Lower lobe of right lung (tissue), 2 donors: ENCODE measurements at regions not wholly inside any gene's neighbourhood (a gene's known extent, or its start where the extent isn't known, plus 50 kb on each side); places are given as distances from the start of the nearest gene placed in this dataset.

Source experiments
- ATAC-seq, 2 donors: fragments of 200-7000 bp; cut with Tn5 transposase; one replicate each; pipeline ENCODE4 v1.9.1; 2020 to 2022; ENCODE audit warnings: mild to moderate bottlenecking in 2 of 2, moderate library complexity in 2 of 2
- DNase-seq: peaks from one replicate; pipeline ENCODE4 v3.0.0-alpha.2; 2020
- H3K27ac ChIP-seq: fragments of 200-600 bp; one replicate; pipeline ENCODE4 v1.8.0; 2022
- H3K27me3 ChIP-seq: fragments of 200-600 bp; one replicate; pipeline ENCODE4 v1.8.0; 2022; ENCODE audit warnings: low read depth
- H3K36me3 ChIP-seq: fragments of 200-600 bp; one replicate; pipeline ENCODE4 v1.8.0; 2022; ENCODE audit warnings: mild to moderate bottlenecking
- H3K4me1 ChIP-seq: fragments of 200-600 bp; one replicate; pipeline ENCODE4 v1.8.0; 2022
- H3K4me3 ChIP-seq: fragments of 200-600 bp; one replicate; pipeline ENCODE4 v1.8.0; 2022; ENCODE audit warnings: mild to moderate bottlenecking
- H3K9me3 ChIP-seq: fragments of 200-600 bp; one replicate; pipeline ENCODE4 v1.8.0; 2022
- CTCF ChIP-seq: fragments of 200-600 bp; IDR thresholded peaks from one replicate; pipeline ENCODE4 v1.8.0; 2022; ENCODE audit warnings: antibody characterized with exemption, mild to moderate bottlenecking
- intact Hi-C: fragments of 100-400 bp; cut with DNase I; formaldehyde crosslinking; loops from one replicate; pipeline ENCODE4 v1.11.0; 2022
- donor health status: DM: no; HTN: yes; CAD: no; lungs with severe emphysema.

GRCh38 chr2:239666855-239667376 lies 266.1 kb upstream of the HDAC4 start:
- Histone ChIP-seq H3K27ac (no peak overlapping the region), H3K27me3 (peaks cover 2% of the 10 kb centered on the region), H3K4me1 (no peaks in the 10 kb centered on the region), H3K4me3 (no peak overlapping the region), H3K36me3 (no peaks in the 10 kb centered on the region), H3K9me3 (no peaks in the 10 kb centered on the region)
- no peak for ATAC-seq
- intact Hi-C loops = no loop called here
- no peak for DNase-seq
- no peak for TF ChIP-seq CTCF

GRCh38 chr2:239666053-239666854 lies 265.4 kb upstream of the HDAC4 start:
- ATAC-seq (no peak), DNase-seq (no peak)
- Histone ChIP-seq H3K4me1 (peaks cover 3% of the 10 kb centered on the region), H3K27me3 (peaks cover 9% of the 10 kb centered on the region), H3K9me3 (no peaks in the 10 kb centered on the region), H3K36me3 (no peaks in the 10 kb centered on the region), H3K4me3 (no peak overlapping the region), H3K27ac (no peak overlapping the region)
- TF ChIP-seq CTCF = no peak
- intact Hi-C loops = no loop called here

GRCh38 chr2:239664216-239664810 lies 263.5 kb upstream of the HDAC4 start:
- Histone ChIP-seq H3K27ac (no peak overlapping the region), H3K4me3 (no peak overlapping the region), H3K9me3 (no peaks in the 10 kb centered on the region), H3K4me1 (peaks cover 5% of the 10 kb centered on the region), H3K36me3 (no peaks in the 10 kb centered on the region), H3K27me3 (peaks cover 19% of the 10 kb centered on the region)
- DNase-seq = no peak
- TF ChIP-seq CTCF = no peak
- intact Hi-C loops = no loop called here
- ATAC-seq = no peak

GRCh38 chr2:239663364-239663924 lies 262.6 kb upstream of the HDAC4 start:
- peaks cover 19% of the 10 kb centered on the region for H3K27me3 ChIP-seq
- H3K27ac ChIP-seq = no peak overlapping the region
- ATAC-seq (no peak), DNase-seq (no peak)
- peaks cover 5% of the 10 kb centered on the region for H3K4me1 ChIP-seq
- H3K36me3 ChIP-seq = no peaks in the 10 kb centered on the region
- intact Hi-C loops = no loop called here
- H3K9me3 ChIP-seq = no peaks in the 10 kb centered on the region
- TF ChIP-seq CTCF = no peak
- H3K4me3 ChIP-seq = no peak overlapping the region

- no peak for ATAC-seq
These were observed 261.7 kb upstream of the HDAC4 start for GRCh38 chr2:239662413-239663120.

More at GRCh38 chr2:239662413-239663120, 261.7 kb upstream of the HDAC4 start:
- no peaks in the 10 kb centered on the region for H3K9me3 ChIP-seq
- H3K4me1 ChIP-seq = peaks cover 5% of the 10 kb centered on the region
- no peaks in the 10 kb centered on the region for H3K36me3 ChIP-seq
- H3K27ac ChIP-seq = no peak overlapping the region
- peaks cover 19% of the 10 kb centered on the region for H3K27me3 ChIP-seq
- no peak for TF ChIP-seq CTCF
- intact Hi-C loops = no loop called here
- DNase-seq = no peak
- H3K4me3 ChIP-seq = no peak overlapping the region
